Panc1 (cell line): ENCODE measurements at regions not wholly inside any gene's neighbourhood (a gene's known extent, or its start where the extent isn't known, plus 50 kb on each side); places are given as distances from the start of the nearest gene placed in this dataset.

Experiments
- ATAC-seq: fragments of 200-7000 bp; cut with Tn5 transposase; 2 replicates; pipeline ENCODE4 v1.9.1; 2020; ENCODE audit warnings: mild to moderate bottlenecking, moderate library complexity
- BruUV-seq: library from RNA; stranded (reverse); fragments of 400-500 nt; replicated peaks from 2 replicates; lab custom pipeline; 2021; lab: Mats Ljungman, UMichigan
- CTCF ChIA-PET: fragments of 300-600 bp; sonication (Branson Sonifier 250); formaldehyde crosslinking; loops from one replicate; lab custom pipeline; 2022; ENCODE audit warnings: antibody characterized with exemption; lab: Charles Lee
- POLR2A ChIA-PET: fragments of 300-600 bp; sonication (Branson Sonifier 250); formaldehyde crosslinking; loops from one replicate; lab custom pipeline; 2022; ENCODE audit warnings: antibody characterized with exemption; lab: Charles Lee
- DNase-seq: peaks from one replicate; pipeline ENCODE4 v3.0.0-alpha.2; 2010; ENCODE audit warnings: low read depth, low spot score
- H3K27ac ChIP-seq: 2 replicates; pipeline ENCODE4 v1.5.1; 2011; ENCODE audit warnings: mild to moderate bottlenecking, low read length, inconsistent platforms
- H3K27me3 ChIP-seq: fragments of 200-500 bp; sonication (Bioruptor generic); 2 replicates; pipeline ENCODE4 v1.6.0; 2014; ENCODE audit warnings: low read length, inconsistent platforms; ENCODE audit not compliant: control insufficient read depth, insufficient read depth
- H3K36me3 ChIP-seq: fragments of 200-500 bp; sonication (Bioruptor generic); 2 replicates; pipeline ENCODE4 v1.5.1; 2014; ENCODE audit warnings: inconsistent platforms, mild to moderate bottlenecking, low read length, moderate library complexity; ENCODE audit not compliant: control insufficient read depth, insufficient read depth
- H3K4me1 ChIP-seq: 2 replicates; pipeline ENCODE4 v1.5.1; 2011; ENCODE audit warnings: inconsistent platforms, mild to moderate bottlenecking, low read length, moderate library complexity; ENCODE audit not compliant: control insufficient read depth, insufficient read depth
- H3K4me3 ChIP-seq, 2 experiments: 2 replicates each; pipeline ENCODE4 v1.5.1; 2011 to 2012; ENCODE audit warnings: low read depth in 2 of 2, low read length in 2 of 2, mild to moderate bottlenecking in 2 of 2, inconsistent platforms in 1 of 2, moderate library complexity in 1 of 2
- H3K9me3 ChIP-seq: fragments of 200-500 bp; sonication (Bioruptor generic); 2 replicates; pipeline ENCODE4 v1.5.1; 2014; ENCODE audit warnings: low read depth, mild to moderate bottlenecking, inconsistent platforms, low read length, moderate library complexity; ENCODE audit not compliant: control insufficient read depth, insufficient read depth
- POLR2AphosphoS5 ChIP-seq: IDR thresholded peaks from 2 replicates; pipeline ENCODE4 v1.6.1; 2012; ENCODE audit warnings: mild to moderate bottlenecking, low read depth, low read length, moderate library complexity
- SIN3A ChIP-seq: IDR thresholded peaks from 2 replicates; pipeline ENCODE4 v1.6.1; 2012; ENCODE audit warnings: low read depth, mild to moderate bottlenecking, low read length, moderate library complexity, borderline replicate concordance; ENCODE audit not compliant: insufficient read depth
- TCF7L2 ChIP-seq: IDR thresholded peaks from 2 replicates; pipeline ENCODE4 v1.6.1; 2011; ENCODE audit warnings: mild to moderate bottlenecking, low read depth, low read length, inconsistent platforms
- in situ Hi-C: cut with HindIII; loops from 2 replicates; pipeline ENCODE4 v1.10.0; 2016; ENCODE audit warnings: low sequenced_read_pairs, low pct_unique_long_range_greater_than_20kb
- intact Hi-C: fragments of 100-400 bp; cut with micrococcal nuclease; formaldehyde crosslinking; loops from one replicate; pipeline ENCODE4 v1.10.0; 2022; ENCODE audit not compliant: unreplicated experiment
- TF ChIP-seq, protein P1 (sequence below), 2 experiments: IDR thresholded peaks; 2 replicates each; pipeline ENCODE4 v1.6.1; 2011 to 2012; ENCODE audit warnings: low read depth in 2 of 2, control low read depth in 1 of 2, low read length in 1 of 2, mild to moderate bottlenecking in 1 of 2, moderate library complexity in 1 of 2; ENCODE audit not compliant: insufficient read depth in 1 of 2
- TF ChIP-seq, protein P2 (sequence below): fragments of 450-650 bp; IDR thresholded peaks from 2 replicates; pipeline ENCODE4 v1.5.1; 2017; ENCODE audit warnings: mild to moderate bottlenecking

DNA sequence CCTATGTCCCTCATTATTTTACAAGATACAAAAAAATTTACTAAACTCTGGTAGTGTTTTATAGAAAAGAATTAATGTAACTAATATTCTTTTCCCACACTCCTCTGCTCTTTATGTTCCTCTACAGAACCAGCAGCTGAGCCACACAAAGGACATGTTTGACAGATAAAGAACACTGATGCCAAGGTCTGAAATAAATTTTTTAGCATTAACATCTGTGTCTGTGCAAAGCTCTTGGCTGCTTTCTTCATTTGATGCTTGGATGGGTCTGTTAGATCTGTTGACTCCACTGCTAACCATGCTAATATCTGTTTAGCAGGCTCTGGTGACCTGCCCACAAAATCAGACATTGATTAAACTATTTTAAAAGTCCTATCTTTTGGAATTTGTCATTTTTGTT, 2363.8 kb downstream of the PCDH9 start:
- TF ChIP-seq POLR2AphosphoS5 (no peak), TCF7L2 (no peak), SIN3A (no peak)
- TF ChIP-seq, protein P1, sequence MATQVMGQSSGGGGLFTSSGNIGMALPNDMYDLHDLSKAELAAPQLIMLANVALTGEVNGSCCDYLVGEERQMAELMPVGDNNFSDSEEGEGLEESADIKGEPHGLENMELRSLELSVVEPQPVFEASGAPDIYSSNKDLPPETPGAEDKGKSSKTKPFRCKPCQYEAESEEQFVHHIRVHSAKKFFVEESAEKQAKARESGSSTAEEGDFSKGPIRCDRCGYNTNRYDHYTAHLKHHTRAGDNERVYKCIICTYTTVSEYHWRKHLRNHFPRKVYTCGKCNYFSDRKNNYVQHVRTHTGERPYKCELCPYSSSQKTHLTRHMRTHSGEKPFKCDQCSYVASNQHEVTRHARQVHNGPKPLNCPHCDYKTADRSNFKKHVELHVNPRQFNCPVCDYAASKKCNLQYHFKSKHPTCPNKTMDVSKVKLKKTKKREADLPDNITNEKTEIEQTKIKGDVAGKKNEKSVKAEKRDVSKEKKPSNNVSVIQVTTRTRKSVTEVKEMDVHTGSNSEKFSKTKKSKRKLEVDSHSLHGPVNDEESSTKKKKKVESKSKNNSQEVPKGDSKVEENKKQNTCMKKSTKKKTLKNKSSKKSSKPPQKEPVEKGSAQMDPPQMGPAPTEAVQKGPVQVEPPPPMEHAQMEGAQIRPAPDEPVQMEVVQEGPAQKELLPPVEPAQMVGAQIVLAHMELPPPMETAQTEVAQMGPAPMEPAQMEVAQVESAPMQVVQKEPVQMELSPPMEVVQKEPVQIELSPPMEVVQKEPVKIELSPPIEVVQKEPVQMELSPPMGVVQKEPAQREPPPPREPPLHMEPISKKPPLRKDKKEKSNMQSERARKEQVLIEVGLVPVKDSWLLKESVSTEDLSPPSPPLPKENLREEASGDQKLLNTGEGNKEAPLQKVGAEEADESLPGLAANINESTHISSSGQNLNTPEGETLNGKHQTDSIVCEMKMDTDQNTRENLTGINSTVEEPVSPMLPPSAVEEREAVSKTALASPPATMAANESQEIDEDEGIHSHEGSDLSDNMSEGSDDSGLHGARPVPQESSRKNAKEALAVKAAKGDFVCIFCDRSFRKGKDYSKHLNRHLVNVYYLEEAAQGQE (IDR thresholded peaks at IDR 0.05; ENCODE audit: insufficient read depth in 1 of 2, low read depth in 2 of 2, low read length in 1 of 2), result no peak
- TF ChIP-seq, protein P2, sequence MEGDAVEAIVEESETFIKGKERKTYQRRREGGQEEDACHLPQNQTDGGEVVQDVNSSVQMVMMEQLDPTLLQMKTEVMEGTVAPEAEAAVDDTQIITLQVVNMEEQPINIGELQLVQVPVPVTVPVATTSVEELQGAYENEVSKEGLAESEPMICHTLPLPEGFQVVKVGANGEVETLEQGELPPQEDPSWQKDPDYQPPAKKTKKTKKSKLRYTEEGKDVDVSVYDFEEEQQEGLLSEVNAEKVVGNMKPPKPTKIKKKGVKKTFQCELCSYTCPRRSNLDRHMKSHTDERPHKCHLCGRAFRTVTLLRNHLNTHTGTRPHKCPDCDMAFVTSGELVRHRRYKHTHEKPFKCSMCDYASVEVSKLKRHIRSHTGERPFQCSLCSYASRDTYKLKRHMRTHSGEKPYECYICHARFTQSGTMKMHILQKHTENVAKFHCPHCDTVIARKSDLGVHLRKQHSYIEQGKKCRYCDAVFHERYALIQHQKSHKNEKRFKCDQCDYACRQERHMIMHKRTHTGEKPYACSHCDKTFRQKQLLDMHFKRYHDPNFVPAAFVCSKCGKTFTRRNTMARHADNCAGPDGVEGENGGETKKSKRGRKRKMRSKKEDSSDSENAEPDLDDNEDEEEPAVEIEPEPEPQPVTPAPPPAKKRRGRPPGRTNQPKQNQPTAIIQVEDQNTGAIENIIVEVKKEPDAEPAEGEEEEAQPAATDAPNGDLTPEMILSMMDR, result no peak
- no peak overlapping the region for H3K27ac ChIP-seq

DNA sequence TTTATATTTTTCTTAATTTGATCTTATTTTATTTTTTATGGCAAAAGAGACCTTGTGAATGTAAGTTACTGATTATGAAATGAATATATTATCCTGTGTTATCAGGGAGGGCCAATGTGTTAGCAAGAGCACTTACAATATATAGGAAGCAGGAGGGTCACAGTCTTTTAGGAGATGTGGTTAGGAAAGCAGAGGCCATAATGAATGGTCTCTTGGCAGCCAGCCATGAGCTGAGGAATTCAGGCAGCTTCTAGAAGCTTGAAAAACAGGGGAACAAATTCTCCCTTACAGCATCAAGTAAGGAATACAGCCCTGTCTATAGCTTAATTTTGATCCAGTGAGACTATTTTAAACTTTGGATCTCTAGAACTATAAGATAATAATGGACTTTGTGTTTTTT, 2374.6 kb downstream of the PCDH9 start:
- Histone ChIP-seq H3K36me3 (no peaks in the 10 kb centered on the region), H3K27me3 (no peaks in the 10 kb centered on the region), H3K9me3 (no peaks in the 10 kb centered on the region), H3K4me1 (no peaks in the 10 kb centered on the region), H3K27ac (no peak overlapping the region), H3K4me3 (no peak overlapping the region)
- ATAC-seq (no peak), DNase-seq (no peak)
- intact Hi-C loops (no loop called here), in situ Hi-C loops (no loop called here)
- TF ChIP-seq TCF7L2, result no peak
- TF ChIP-seq, protein P2, result no peak
- TF ChIP-seq, protein P1 (IDR thresholded peaks at IDR 0.05; ENCODE audit: insufficient read depth in 1 of 2, low read depth in 2 of 2, low read length in 1 of 2), result no peak
- no peak for TF ChIP-seq SIN3A
- TF ChIP-seq POLR2AphosphoS5, result no peak
- no TSS peak for BruUV-seq
- POLR2A ChIA-PET, result no interaction called here
- CTCF ChIA-PET, result no interaction called here

More for the DNA sequence above, 2363.8 kb downstream of the PCDH9 start:
- no peak overlapping the region for H3K4me3 ChIP-seq
- H3K4me1 ChIP-seq, result no peaks in the 10 kb centered on the region
- no peaks in the 10 kb centered on the region for H3K9me3 ChIP-seq
- CTCF ChIA-PET, result no interaction called here
- in situ Hi-C loops (no loop called here), intact Hi-C loops (no loop called here)
- H3K36me3 ChIP-seq, result no peaks in the 10 kb centered on the region
- POLR2A ChIA-PET, result no interaction called here
- ATAC-seq (no peak), DNase-seq (no peak)
- no TSS peak for BruUV-seq
- no peaks in the 10 kb centered on the region for H3K27me3 ChIP-seq
